ENCODE measurements at regions not wholly inside any gene's neighbourhood (a gene's known extent, or its start where the extent isn't known, plus 50 kb on each side); places are given as distances from the start of the nearest gene placed in this dataset.

GRCh38 chr10:30542895-30543288 is 86.7 kb downstream of the LYZL2 start:
- H2AFZ ChIP-seq (ENCODE audit: low read length), result no peak overlapping the region
- H3K27me3 ChIP-seq (ENCODE audit: insufficient read depth, low read length, poor library complexity, severe bottlenecking), result no peaks in the 10 kb centered on the region
- no peak overlapping the region for H3K9ac ChIP-seq (ENCODE audit: low read depth, low read length, poor library complexity, severe bottlenecking)
- no peak overlapping the region for H3K4me2 ChIP-seq (ENCODE audit: low read depth, low read length, poor library complexity, severe bottlenecking)
- no peaks in the 10 kb centered on the region for H3F3A ChIP-seq (ENCODE audit: low read depth)
- H3K4me1 ChIP-seq (ENCODE audit: insufficient read depth, low read length, poor library complexity, severe bottlenecking), result no peaks in the 10 kb centered on the region
- H3K9me2 ChIP-seq (replicated peaks; ENCODE audit: low read depth, low read length), result no peaks in the 10 kb centered on the region
- no peaks in the 10 kb centered on the region for H4K20me1 ChIP-seq (ENCODE audit: insufficient read depth, low read length, poor library complexity, severe bottlenecking)
- no peak for TF ChIP-seq CTCF (conservative IDR thresholded peaks at IDR 0.05; ENCODE audit: low read length)
- no peak for TF ChIP-seq EZH2phosphoT487 (IDR thresholded peaks at IDR 0.05; ENCODE audit: borderline replicate concordance)
- no peaks in the 10 kb centered on the region for H3K9me3 ChIP-seq (ENCODE audit: insufficient read depth, low read depth, low read length)
- no peaks in the 10 kb centered on the region for H3K79me2 ChIP-seq (ENCODE audit: insufficient read depth, low read length)
- H3K4me3 ChIP-seq (ENCODE audit: low read length, poor library complexity, severe bottlenecking), result no peak overlapping the region
- no peaks in the 10 kb centered on the region for H3K36me3 ChIP-seq (ENCODE audit: insufficient read depth, low read length)

GRCh38 chr10:30542001-30542894 is 87.3 kb downstream of the LYZL2 start:
- no peak overlapping the region for H2AFZ ChIP-seq (ENCODE audit: low read length)
- no peaks in the 10 kb centered on the region for H3K36me3 ChIP-seq (ENCODE audit: insufficient read depth, low read length)
- no peaks in the 10 kb centered on the region for H3K27me3 ChIP-seq (ENCODE audit: insufficient read depth, low read length, poor library complexity, severe bottlenecking)
- no peak overlapping the region for H3K9ac ChIP-seq (ENCODE audit: low read depth, low read length, poor library complexity, severe bottlenecking)
- no peaks in the 10 kb centered on the region for H3K79me2 ChIP-seq (ENCODE audit: insufficient read depth, low read length)
- no peak overlapping the region for H3K4me3 ChIP-seq (ENCODE audit: low read length, poor library complexity, severe bottlenecking)
- no peaks in the 10 kb centered on the region for H3K4me1 ChIP-seq (ENCODE audit: insufficient read depth, low read length, poor library complexity, severe bottlenecking)
- no peaks in the 10 kb centered on the region for H3K9me2 ChIP-seq (replicated peaks; ENCODE audit: low read depth, low read length)
- H3K9me3 ChIP-seq (ENCODE audit: insufficient read depth, low read depth, low read length), result no peaks in the 10 kb centered on the region
- no peaks in the 10 kb centered on the region for H3F3A ChIP-seq (ENCODE audit: low read depth)
- H4K20me1 ChIP-seq (ENCODE audit: insufficient read depth, low read length, poor library complexity, severe bottlenecking), result no peaks in the 10 kb centered on the region
- TF ChIP-seq CTCF (conservative IDR thresholded peaks at IDR 0.05; ENCODE audit: low read length) (no peak), EZH2phosphoT487 (IDR thresholded peaks at IDR 0.05; ENCODE audit: borderline replicate concordance) (no peak)
- no peak overlapping the region for H3K4me2 ChIP-seq (ENCODE audit: low read depth, low read length, poor library complexity, severe bottlenecking)

- no peaks in the 10 kb centered on the region for H3K79me2 ChIP-seq (ENCODE audit: insufficient read depth, low read length)
- no peak overlapping the region for H2AFZ ChIP-seq (ENCODE audit: low read length)
- H3K4me2 ChIP-seq (ENCODE audit: low read depth, low read length, poor library complexity, severe bottlenecking), result no peak overlapping the region
- H3K9me3 ChIP-seq (ENCODE audit: insufficient read depth, low read depth, low read length), result no peaks in the 10 kb centered on the region
- H3K9ac ChIP-seq (ENCODE audit: low read depth, low read length, poor library complexity, severe bottlenecking), result no peak overlapping the region
- H3K4me1 ChIP-seq (ENCODE audit: insufficient read depth, low read length, poor library complexity, severe bottlenecking), result peaks cover 9% of the 10 kb centered on the region
- no peaks in the 10 kb centered on the region for H3F3A ChIP-seq (ENCODE audit: low read depth)
- no peaks in the 10 kb centered on the region for H3K9me2 ChIP-seq (replicated peaks; ENCODE audit: low read depth, low read length)
- no peaks in the 10 kb centered on the region for H3K27me3 ChIP-seq (ENCODE audit: insufficient read depth, low read length, poor library complexity, severe bottlenecking)
- H3K36me3 ChIP-seq (ENCODE audit: insufficient read depth, low read length), result no peaks in the 10 kb centered on the region
- no peaks in the 10 kb centered on the region for H4K20me1 ChIP-seq (ENCODE audit: insufficient read depth, low read length, poor library complexity, severe bottlenecking)
- H3K4me3 ChIP-seq (ENCODE audit: low read length, poor library complexity, severe bottlenecking), result no peak overlapping the region
- no peak for TF ChIP-seq EZH2phosphoT487 (IDR thresholded peaks at IDR 0.05; ENCODE audit: borderline replicate concordance)
- TF ChIP-seq CTCF (conservative IDR thresholded peaks at IDR 0.05; ENCODE audit: low read length), result no peak
Observed at GRCh38 chr10:30540276-30540675, 89.3 kb downstream of the LYZL2 start.

Data from Loucy (cell line).